Uterus (tissue), 3 donors: ENCODE measurements at regions not wholly inside any gene's neighbourhood (a gene's known extent, or its start where the extent isn't known, plus 50 kb on each side); places are given as distances from the start of the nearest gene placed in this dataset.
"Not testable (repeated sequence)": the region's sequence is repeated elsewhere in the genome, so short reads cannot be mapped to it uniquely, and the experiment has no call there.

Source experiments
- DNase-seq, 2 donors: peaks; one replicate each; pipeline ENCODE4 v3.0.0-alpha.2; 2019 to 2020
- H3K27ac ChIP-seq, 2 donors: fragments of 200-600 bp; sonication (generic); 1 replicate in 1 of 2; 2 replicates in 1 of 2; pipeline ENCODE4 v1.5.1; 2016 to 2018
- H3K27me3 ChIP-seq, 2 donors: fragments of 200-600 bp; sonication (generic); one replicate each; pipeline ENCODE4 v1.5.1; 2018 to 2019; ENCODE audit warnings: control low read depth in 1 of 2
- H3K36me3 ChIP-seq, 2 donors: fragments of 200-600 bp; sonication (generic); one replicate each; pipeline ENCODE4 v1.5.1; 2019; ENCODE audit warnings: control low read depth in 1 of 2
- H3K4me1 ChIP-seq, 2 donors: fragments of 200-600 bp; sonication (generic); one replicate each; pipeline ENCODE4 v1.5.1; 2018 to 2019; ENCODE audit warnings: control low read depth in 1 of 2
- H3K4me3 ChIP-seq, 2 donors: fragments of 200-600 bp; sonication (generic); 1 replicate in 1 of 2; 2 replicates in 1 of 2; pipeline ENCODE4 v1.5.1; 2018 to 2019; ENCODE audit warnings: mild to moderate bottlenecking in 1 of 2
- H3K9me3 ChIP-seq, 2 donors: fragments of 200-600 bp; sonication (generic); one replicate each; pipeline ENCODE4 v1.5.1; 2019; ENCODE audit warnings: control low read depth in 1 of 2
- POLR2A ChIP-seq, 2 donors: fragments of 450-650 bp; IDR thresholded peaks; one replicate each; pipeline ENCODE4 v1.6.1; 2016; ENCODE audit warnings: antibody characterized with exemption in 2 of 2, mild to moderate bottlenecking in 1 of 2, moderate library complexity in 1 of 2
- intact Hi-C: fragments of 100-400 bp; cut with DNase I; formaldehyde crosslinking; loops from one replicate; pipeline ENCODE4 v1.15.1; 2023; ENCODE audit warnings: low total_unique reads
- TF ChIP-seq, protein P1 (sequence below), 4 experiments: fragments of 200-600 bp in 2 of 4; fragments of 450-650 bp in 2 of 4; sonication (generic) in 2 of 4; IDR thresholded peaks; one replicate each; pipeline ENCODE4 v1.5.1; 2016 to 2019; ENCODE audit warnings: antibody characterized with exemption in 4 of 4, mild to moderate bottlenecking in 2 of 4, moderate library complexity in 1 of 4
- donor health status: DM: yes; HTN: yes; CAD: no.

DNA sequence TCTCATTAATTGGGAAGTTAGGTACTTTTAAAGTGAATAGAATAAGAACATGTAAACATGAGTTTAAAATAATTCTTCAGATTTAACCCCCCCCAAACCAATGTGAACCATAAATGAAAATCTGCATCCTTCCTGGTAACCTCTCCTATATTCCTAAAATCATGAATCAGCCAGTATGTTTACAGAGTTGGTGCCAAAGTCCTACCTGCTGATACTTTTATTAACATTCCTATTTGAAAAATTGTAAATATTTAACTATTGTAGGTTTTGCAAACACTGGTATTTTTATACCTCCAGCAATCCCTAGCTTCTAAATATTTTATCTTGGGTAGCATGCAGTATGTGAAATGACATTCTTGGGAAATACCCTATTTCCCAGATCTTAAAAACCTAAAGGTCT is 278.2 kb downstream of the RAB38 start:
- intact Hi-C loops, result no loop called here
- TF ChIP-seq POLR2A (IDR thresholded peaks at IDR 0.05), result no peak
- TF ChIP-seq, protein P1, sequence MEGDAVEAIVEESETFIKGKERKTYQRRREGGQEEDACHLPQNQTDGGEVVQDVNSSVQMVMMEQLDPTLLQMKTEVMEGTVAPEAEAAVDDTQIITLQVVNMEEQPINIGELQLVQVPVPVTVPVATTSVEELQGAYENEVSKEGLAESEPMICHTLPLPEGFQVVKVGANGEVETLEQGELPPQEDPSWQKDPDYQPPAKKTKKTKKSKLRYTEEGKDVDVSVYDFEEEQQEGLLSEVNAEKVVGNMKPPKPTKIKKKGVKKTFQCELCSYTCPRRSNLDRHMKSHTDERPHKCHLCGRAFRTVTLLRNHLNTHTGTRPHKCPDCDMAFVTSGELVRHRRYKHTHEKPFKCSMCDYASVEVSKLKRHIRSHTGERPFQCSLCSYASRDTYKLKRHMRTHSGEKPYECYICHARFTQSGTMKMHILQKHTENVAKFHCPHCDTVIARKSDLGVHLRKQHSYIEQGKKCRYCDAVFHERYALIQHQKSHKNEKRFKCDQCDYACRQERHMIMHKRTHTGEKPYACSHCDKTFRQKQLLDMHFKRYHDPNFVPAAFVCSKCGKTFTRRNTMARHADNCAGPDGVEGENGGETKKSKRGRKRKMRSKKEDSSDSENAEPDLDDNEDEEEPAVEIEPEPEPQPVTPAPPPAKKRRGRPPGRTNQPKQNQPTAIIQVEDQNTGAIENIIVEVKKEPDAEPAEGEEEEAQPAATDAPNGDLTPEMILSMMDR (IDR thresholded peaks at IDR 0.05), result no peak
- Histone ChIP-seq H3K27me3 (no peaks in the 10 kb centered on the region), H3K27ac (no peak overlapping the region), H3K4me3 (no peak overlapping the region), H3K9me3 (no peaks in the 10 kb centered on the region), H3K4me1 (no peaks in the 10 kb centered on the region), H3K36me3 (no peaks in the 10 kb centered on the region)
- no peak for DNase-seq

DNA sequence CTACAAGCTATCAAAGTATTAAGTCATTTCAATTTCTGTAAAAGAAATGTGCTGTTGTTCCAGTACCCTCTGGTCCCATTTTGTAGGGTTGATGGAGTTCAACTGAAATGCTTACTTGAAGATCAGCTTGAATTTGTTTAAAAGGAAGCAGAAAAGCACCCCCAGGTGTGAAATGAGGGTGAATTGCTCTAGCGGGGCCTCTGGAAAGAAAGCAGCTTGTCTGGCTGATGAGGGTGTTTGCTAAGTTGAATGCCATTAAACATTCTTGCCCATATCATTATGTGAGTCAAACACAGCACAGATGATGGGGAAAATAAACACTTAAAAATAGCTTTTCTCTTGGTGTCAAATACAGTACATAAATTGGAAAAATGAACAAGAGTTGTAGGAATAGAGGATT is 280.3 kb downstream of the RAB38 start:
- Histone ChIP-seq H3K4me1 (no peaks in the 10 kb centered on the region), H3K27ac (no peak overlapping the region), H3K4me3 (no peak overlapping the region), H3K27me3 (no peaks in the 10 kb centered on the region), H3K36me3 (no peaks in the 10 kb centered on the region), H3K9me3 (no peaks in the 10 kb centered on the region)
- TF ChIP-seq, protein P1 (IDR thresholded peaks at IDR 0.05), result no peak
- no peak for TF ChIP-seq POLR2A (IDR thresholded peaks at IDR 0.05)
- DNase-seq, result no peak
- intact Hi-C loops, result no loop called here

DNA sequence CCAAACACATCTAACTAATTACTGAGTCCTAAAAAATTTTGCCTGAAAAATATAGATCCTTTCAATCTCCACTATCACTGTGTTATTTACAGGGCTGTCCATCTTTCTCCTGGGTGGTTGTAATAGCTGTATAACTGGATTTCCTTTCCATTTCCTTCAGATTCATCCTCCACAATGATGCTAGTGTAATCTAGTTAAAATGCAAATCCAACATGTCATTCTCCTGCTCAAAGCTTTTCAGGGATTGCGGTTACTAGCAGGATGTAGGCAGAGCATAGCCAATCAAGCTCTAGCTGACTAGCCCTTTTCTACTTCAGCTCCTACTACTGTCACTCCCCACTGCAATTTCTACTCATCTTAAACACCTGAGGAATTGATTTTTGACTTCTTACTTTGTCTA is 283.0 kb downstream of the RAB38 start:
- no peaks in the 10 kb centered on the region for H3K4me1 ChIP-seq
- no peaks in the 10 kb centered on the region for H3K9me3 ChIP-seq
- no peak overlapping the region for H3K4me3 ChIP-seq
- no peak for TF ChIP-seq POLR2A (IDR thresholded peaks at IDR 0.05)
- TF ChIP-seq, protein P1 (IDR thresholded peaks at IDR 0.05), result no peak
- intact Hi-C loops, result no loop called here
- no peak for DNase-seq
- no peak overlapping the region for H3K27ac ChIP-seq
- no peaks in the 10 kb centered on the region for H3K27me3 ChIP-seq
- H3K36me3 ChIP-seq, result no peaks in the 10 kb centered on the region

DNA sequence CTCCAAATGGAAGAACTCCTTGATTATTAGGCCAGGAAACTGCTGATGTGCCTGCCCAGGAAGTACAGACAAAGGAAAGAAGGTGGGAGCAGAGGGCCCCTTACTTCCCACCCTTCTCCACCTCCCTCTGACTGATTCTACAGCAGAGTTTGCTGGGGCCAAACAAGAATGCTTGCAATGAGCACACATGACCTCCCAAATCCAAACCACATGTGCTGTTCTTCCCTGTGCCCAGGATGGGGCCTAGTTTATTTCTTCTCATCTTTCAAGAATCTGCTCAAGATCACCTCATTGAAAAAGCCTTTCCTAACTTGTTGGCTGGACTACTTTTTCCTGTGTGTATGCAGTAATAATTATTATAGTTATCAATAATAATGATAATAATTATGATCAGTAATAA is 286.1 kb downstream of the RAB38 start:
- TF ChIP-seq, protein P1 (IDR thresholded peaks at IDR 0.05), result no peak
- TF ChIP-seq POLR2A (IDR thresholded peaks at IDR 0.05), result no peak
- H3K27ac ChIP-seq, result no peak overlapping the region
- intact Hi-C loops, result no loop called here

DNA sequence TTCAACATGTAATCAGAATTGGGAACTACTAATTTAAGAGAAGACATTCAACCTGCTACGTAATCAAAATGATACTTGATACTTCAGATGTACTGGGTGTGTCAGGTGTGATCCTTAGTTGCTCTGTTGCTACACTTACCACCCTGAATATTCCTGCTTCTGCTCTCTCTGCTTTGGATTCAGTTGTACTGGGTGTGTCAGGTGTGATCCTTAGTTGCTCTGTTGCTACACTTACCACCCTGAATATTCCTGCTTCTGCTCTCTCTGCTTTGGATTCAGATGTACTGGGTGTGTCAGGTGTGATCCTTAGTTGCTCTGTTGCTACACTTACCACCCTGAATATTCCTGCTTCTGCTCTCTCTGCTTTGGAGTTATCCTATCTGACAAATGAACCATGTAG is 290.2 kb downstream of the RAB38 start:
- not testable (repeated sequence) for H3K36me3 ChIP-seq

More for the DNA sequence above, 286.1 kb downstream of the RAB38 start:
- Histone ChIP-seq H3K27me3 (no peaks in the 10 kb centered on the region), H3K9me3 (no peaks in the 10 kb centered on the region), H3K36me3 (no peaks in the 10 kb centered on the region), H3K4me3 (no peak overlapping the region), H3K4me1 (no peaks in the 10 kb centered on the region)
- DNase-seq, result no peak

DNA sequence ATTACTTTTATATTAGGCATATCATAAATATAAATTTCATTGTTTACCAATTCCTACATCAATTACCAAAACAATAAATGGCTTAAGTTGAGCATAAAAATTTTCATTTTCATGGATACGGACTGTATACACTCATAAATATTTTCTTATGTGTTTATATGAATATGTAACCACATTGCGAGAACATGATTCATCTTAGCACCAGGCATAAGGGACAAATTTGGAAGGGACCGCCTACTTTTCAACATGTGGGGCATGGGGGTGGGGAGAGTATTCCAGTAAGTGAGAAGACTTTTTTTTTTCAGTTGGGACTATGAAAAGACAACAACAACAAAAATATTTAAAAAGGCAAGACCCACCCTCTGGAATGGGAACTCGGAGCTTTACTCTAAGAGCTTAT is 296.1 kb downstream of the RAB38 start:
- H3K36me3 ChIP-seq, result no peaks in the 10 kb centered on the region
- no peaks in the 10 kb centered on the region for H3K27me3 ChIP-seq
- no peak overlapping the region for H3K4me3 ChIP-seq
- DNase-seq, result no peak
- H3K4me1 ChIP-seq, result no peaks in the 10 kb centered on the region
- TF ChIP-seq, protein P1 (IDR thresholded peaks at IDR 0.05), result no peak
- TF ChIP-seq POLR2A (IDR thresholded peaks at IDR 0.05), result no peak
- intact Hi-C loops, result no loop called here
- H3K9me3 ChIP-seq, result no peaks in the 10 kb centered on the region
- H3K27ac ChIP-seq, result no peak overlapping the region

More for the DNA sequence above, 290.2 kb downstream of the RAB38 start:
- DNase-seq, H3K27me3 ChIP-seq, H3K27ac ChIP-seq, intact Hi-C loops, H3K9me3 ChIP-seq, H3K4me3 ChIP-seq, H3K4me1 ChIP-seq: not testable (repeated sequence)
